GM13976 (cell line): ENCODE measurements at regions not wholly inside any gene's neighbourhood (a gene's known extent, or its start where the extent isn't known, plus 50 kb on each side); places are given as distances from the start of the nearest gene placed in this dataset.

Experiments used
- DNase-seq: peaks from one replicate; pipeline ENCODE4 v3.0.0; 2012; ENCODE audit warnings: low spot score
- CTCF ChIP-seq: IDR thresholded peaks from 2 replicates; pipeline ENCODE4 v1.5.1; 2012; ENCODE audit warnings: borderline replicate concordance, mild to moderate bottlenecking; ENCODE audit not compliant: insufficient read depth; ENCODE audit errors: extremely low read depth, missing control alignments, control extremely low read depth
- in situ Hi-C: fragments of 300-500 bp; cut with MboI; formaldehyde crosslinking; loops from one replicate; pipeline ENCODE4 v1.12.0; 2022; ENCODE audit warnings: low sequenced_read_pairs, mixed read lengths, inconsistent platforms; ENCODE audit not compliant: unreplicated experiment

DNA sequence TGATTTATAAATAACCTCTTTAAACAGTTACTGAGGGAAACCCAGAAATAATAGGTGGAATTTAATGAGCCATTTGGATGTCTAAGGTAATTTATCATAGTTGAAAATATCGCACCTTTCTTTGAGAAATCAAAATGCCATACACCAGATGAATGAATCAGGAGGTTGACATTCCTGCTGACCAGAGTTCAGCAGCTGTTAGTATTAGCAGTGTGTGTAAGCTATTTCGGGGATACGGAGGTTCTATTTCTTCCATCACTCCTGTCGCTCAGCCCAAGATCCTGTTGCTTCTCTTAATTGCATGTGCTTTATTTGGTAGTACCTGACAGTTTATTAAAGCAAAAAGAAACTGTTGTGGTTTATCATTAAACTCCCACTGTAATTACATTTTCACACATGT, 67.1 kb downstream of the HDGFL1 start:
- in situ Hi-C loops = no loop called here
- no peak for TF ChIP-seq CTCF
- DNase-seq = no peak

- DNase-seq = no peak
- no peak for TF ChIP-seq CTCF
- in situ Hi-C loops = no loop called here
These were observed 68.4 kb downstream of the HDGFL1 start for GRCh38 chr6:22637782-22638181.

DNA sequence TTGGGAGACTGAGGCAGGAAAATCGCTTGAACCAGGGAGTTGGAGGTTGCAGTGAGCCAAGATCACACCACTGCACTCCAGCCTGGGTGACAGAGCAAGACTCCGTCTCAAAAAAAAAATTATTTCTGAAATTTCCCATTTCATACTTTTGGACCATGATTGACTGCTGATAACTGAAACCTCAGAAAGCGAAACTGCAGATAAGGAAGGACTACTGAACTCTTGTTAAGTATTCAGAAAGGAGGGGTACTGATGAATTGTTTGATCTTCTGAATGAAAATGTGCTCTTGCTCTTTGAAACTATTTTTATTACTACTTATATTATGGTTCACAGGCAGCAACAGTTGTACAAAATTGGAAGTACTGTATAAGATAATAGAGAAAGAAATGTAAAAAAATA, 69.0 kb downstream of the HDGFL1 start:
- DNase-seq = no peak
- in situ Hi-C loops = no loop called here
- TF ChIP-seq CTCF = no peak

- DNase-seq = no peak
- no peak for TF ChIP-seq CTCF
- in situ Hi-C loops = no loop called here
These were observed 72.9 kb downstream of the HDGFL1 start for GRCh38 chr6:22642254-22642653.

DNA sequence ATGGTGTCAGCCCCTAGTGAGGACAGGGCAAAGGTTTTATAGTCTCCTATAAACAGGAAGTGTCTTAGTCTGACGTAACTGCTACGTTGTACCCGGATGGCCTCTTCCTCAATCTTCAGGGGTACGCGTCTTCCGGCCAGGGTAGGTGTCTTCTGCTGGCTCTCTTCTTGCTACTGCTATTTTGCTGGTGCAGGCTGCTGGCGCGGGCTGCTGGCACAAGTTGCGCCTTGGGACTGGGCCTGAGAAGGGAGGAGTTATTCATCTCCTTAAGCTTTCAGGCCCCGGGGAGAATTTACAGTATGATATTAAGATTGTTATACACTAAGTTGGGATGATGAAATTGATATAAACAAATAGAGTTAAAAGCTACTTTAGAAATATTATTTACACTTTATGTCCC, 74.4 kb downstream of the HDGFL1 start:
- no peak for DNase-seq
- TF ChIP-seq CTCF = no peak
- in situ Hi-C loops = no loop called here

DNA sequence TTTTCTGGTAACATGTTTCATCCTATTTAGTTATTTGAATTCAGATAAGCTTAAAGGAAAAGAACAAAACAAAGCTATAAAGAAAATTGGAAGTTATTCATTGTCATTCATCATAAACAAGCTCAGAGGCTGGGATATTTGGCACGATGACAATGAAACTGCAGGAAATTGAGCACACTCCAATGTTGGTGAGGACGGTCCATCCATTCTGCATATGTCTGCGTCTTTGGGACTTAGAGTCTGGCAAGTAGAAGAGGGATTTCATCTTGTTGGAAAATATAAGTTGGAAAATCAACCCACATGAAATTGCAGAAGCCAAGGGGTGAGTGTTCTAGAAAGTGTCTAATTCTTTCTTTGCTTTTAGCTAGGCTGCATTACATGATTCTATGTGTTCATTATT, 78.4 kb downstream of the HDGFL1 start:
- TF ChIP-seq CTCF = no peak
- in situ Hi-C loops = no loop called here
- DNase-seq = no peak

DNA sequence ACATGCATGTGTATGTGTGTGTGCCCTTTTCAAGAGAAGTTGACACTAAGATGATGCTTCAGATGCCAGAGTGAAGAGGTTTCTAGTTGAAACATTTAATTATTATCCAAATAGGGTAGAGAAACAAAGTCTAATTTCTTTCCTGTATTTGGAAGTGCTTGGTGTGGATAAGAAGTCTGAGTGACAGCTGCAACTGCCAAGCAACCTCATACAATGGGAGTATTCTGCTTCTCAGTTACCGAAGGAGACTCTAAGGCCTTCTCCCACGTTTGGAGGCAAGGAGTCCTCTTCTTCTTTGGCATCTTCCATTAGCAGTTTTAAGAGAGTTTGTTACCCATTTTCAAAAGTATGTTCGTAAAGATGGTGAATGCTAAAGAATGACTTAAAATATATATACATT, 82.4 kb downstream of the HDGFL1 start:
- no peak for TF ChIP-seq CTCF
- no peak for DNase-seq
- in situ Hi-C loops = no loop called here
